SH-SY5Y (cell line): ENCODE measurements at regions not wholly inside any gene's neighbourhood (a gene's known extent, or its start where the extent isn't known, plus 50 kb on each side); places are given as distances from the start of the nearest gene placed in this dataset.

Source experiments
- GATA2 ChIP-seq: IDR thresholded peaks from 2 replicates; pipeline ENCODE4 v1.6.1; 2011; ENCODE audit warnings: mild to moderate bottlenecking, low read depth, low read length
- GATA3 ChIP-seq: IDR thresholded peaks from 2 replicates; pipeline ENCODE4 v1.6.1; 2011; ENCODE audit warnings: low read depth, mild to moderate bottlenecking, low read length, moderate library complexity

DNA sequence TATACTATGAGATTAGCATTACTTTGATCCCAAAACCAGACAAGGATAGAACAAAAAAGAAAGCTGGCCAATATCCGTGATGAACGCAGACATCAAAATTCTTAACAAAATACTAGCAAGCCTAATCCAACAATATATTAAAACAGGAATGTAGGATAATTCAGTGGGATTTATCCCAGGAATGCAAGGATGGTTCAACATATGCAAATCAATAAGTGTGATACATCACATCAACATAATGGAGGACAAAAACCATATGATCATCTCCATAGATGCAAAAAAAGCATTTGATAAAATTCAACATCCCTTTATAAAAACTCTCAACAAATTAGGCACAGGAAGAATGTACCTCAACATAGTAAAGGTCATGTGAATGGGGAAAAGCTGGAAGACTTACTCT, 158.5 kb downstream of the KCNE4 start:
- TF ChIP-seq GATA2 (no peak), GATA3 (no peak)
